Astrocyte of the cerebellum (primary cell): ENCODE measurements at regions not wholly inside any gene's neighbourhood (a gene's known extent, or its start where the extent isn't known, plus 50 kb on each side); places are given as distances from the start of the nearest gene placed in this dataset.

Experiments
- DNase-seq: peaks from one replicate; pipeline ENCODE4 v3.0.0-alpha.2; 2011; ENCODE audit warnings: low read depth
- H3K4me3 ChIP-seq: 2 replicates; pipeline ENCODE4 v1.5.1; 2011; ENCODE audit warnings: mild to moderate bottlenecking, low read depth, low read length, moderate library complexity
- in situ Hi-C: cut with HindIII; loops from 2 replicates; pipeline ENCODE4 v1.10.0; 2017; ENCODE audit warnings: low sequenced_read_pairs
- TF ChIP-seq, protein P1 (sequence below): IDR thresholded peaks from 2 replicates; pipeline ENCODE4 v1.5.1; 2012; ENCODE audit warnings: low read length, low read depth, moderate library complexity, mild to moderate bottlenecking; ENCODE audit errors: missing control alignments

DNA sequence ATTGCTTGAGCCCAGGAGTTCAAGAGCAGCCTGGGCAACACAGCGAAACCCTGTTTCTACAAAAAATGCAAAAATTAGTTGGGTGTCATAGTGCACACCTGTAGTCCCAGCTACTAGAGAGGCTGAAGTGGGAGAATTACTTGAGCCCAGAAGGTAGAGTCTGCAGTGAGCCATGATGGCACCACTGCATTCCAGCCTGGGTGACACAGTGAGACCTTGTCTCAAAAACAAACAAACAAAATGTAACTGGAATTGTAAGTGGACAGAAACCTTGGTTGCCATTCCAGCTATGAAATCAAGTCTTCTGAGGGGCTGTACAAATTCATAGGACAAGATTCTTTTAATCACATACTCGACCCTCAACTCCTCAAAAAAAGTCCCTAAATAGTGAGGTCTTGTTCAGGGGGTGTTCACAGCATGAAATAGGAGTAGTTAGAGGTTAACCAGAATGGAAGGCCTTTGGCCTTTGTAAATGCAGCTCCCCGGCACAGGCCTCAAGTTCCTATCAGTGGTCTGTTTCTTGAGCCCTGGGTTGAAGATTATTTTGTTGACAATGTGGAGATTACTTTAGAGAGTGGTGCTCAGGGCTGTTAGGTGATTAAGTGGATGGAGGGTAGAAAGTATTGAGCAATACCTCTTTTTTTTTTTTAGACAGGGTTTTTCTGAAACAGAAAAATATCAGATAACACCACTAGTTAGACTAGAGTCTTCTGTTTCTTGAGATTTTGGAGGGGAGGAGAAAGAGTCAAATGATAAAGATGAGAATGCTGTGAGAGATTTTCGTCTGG is 138.7 kb upstream of the ZNF648 start:
- no peak overlapping the region for H3K4me3 ChIP-seq
- DNase-seq: no peak
- in situ Hi-C loops: no loop called here
- TF ChIP-seq, protein P1, sequence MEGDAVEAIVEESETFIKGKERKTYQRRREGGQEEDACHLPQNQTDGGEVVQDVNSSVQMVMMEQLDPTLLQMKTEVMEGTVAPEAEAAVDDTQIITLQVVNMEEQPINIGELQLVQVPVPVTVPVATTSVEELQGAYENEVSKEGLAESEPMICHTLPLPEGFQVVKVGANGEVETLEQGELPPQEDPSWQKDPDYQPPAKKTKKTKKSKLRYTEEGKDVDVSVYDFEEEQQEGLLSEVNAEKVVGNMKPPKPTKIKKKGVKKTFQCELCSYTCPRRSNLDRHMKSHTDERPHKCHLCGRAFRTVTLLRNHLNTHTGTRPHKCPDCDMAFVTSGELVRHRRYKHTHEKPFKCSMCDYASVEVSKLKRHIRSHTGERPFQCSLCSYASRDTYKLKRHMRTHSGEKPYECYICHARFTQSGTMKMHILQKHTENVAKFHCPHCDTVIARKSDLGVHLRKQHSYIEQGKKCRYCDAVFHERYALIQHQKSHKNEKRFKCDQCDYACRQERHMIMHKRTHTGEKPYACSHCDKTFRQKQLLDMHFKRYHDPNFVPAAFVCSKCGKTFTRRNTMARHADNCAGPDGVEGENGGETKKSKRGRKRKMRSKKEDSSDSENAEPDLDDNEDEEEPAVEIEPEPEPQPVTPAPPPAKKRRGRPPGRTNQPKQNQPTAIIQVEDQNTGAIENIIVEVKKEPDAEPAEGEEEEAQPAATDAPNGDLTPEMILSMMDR: no peak

DNA sequence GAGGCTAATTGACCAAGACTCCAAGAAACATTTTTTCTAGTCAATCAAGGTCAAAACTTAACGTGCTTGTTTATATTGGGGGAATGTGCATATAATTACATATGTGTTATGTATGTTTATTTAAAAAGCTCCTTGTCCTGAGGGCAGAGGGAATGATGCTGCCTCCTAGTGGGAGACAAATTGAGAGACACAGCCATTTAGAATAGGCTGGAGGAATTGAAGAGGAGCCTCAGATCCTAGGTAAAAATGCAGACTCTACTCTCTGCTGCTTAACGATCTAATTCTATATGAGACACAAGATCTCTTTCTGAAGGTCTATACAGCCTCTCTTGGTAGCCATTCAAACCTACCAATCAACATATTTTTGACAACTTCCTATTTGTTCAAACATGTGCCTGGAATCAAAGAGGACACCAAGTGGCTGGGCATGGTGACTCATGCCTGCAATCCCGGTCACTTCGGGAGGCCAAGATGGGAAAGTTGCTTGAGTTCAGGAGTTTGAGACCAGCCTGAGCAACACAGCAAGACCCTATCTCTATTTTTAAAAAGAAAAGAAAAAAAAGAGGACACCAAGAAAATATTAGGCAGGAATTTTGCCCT is 136.6 kb upstream of the ZNF648 start:
- in situ Hi-C loops: no loop called here
- H3K4me3 ChIP-seq: no peak overlapping the region
- DNase-seq: no peak
- TF ChIP-seq, protein P1: peak; percentile 19

DNA sequence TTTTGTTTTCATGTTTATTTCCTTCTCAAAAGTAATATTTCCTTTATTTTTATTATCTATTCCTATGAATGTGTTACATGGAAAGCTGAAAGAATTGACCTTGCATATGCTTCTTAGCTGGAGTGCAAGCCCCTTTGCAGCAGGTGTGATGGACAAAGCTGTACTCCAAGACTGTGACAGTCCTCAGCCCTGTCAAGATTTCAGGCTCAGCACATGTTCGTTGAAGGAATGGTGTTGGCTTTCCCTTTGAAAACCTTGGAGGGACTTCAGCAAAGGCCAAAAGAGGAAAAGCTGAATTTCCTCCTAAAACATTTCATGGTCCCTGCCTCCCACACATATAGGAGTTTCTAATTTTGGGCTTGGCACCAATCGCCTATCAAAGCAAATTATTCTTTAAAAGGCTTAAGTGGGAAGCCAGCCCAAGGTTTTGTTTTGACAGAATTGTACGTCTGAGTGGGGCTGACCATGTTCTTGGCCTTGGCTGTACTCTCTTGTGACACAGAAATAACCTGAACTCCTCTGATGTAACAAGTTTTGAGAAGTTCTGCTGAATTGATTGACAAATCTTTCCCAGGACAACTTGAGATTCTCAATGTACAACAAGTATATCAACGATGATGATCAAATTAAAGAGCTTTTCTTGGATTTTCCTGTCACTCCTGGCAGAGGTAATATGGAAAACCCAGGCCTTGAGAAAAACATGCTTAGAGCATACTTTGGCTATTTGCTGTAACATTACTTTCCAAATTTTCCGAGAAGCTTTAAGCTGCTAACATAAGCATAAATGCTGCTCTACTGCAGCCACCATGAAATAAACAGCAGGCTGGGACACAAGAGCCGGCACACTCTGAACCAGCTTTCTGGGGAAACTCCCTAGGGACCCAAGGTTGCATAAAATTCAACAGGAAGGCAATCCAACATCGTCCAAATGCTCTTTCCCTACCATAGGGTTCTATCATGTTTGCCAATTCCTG is 135.7 kb upstream of the ZNF648 start:
- in situ Hi-C loops: no loop called here
- TF ChIP-seq, protein P1: no peak
- no peak for DNase-seq
- no peak overlapping the region for H3K4me3 ChIP-seq

DNA sequence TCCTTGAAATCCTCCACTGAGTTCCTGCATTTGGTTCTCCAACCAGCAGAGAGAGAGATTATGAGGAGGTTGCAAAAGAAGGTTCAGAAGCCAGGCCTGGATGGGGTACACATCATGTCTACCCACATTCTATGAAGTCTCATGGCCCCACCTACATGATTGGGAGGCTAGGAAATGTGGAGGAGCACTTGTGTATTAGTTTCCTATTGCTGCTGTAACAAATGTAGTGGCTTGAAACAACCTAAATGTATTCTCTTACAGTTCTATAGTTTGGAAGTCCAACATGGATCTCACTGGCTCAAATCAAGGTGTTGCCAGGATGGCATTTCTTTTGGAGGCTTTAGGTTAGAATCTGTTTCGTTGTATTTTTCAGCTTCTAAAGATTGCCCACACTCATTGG is 134.2 kb upstream of the ZNF648 start:
- in situ Hi-C loops: no loop called here
- no peak overlapping the region for H3K4me3 ChIP-seq
- TF ChIP-seq, protein P1: no peak
- no peak for DNase-seq

DNA sequence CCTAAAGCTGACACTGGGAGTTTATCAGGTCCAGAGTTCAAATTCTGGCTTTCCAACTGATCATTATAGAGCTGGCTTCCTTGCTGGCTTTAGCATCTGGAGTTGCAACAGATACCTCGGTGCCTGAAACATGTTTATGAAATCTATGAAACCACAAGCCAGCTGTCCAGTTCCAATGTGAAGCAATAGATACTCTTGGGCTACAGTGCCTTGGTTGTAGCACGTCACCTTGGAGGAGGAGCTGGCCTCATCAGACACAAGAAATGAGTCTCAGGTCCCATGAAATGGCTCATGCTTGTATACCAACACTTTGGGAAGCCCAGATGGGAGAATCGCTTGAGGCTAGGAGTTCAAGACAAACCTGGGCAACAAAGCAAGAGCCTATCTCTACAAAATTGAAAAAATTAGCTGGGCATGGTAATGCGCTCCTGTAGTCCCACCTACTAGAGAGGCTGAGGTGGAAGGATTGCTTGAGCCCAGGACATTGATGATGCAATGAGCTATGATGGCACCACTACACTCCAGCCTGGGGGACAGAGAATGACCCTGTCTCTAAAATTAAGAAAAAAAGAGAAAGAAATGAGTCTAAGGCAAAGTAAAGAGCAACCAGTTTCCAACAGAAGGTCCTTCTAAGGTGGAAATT is 132.5 kb upstream of the ZNF648 start:
- no peak overlapping the region for H3K4me3 ChIP-seq
- TF ChIP-seq, protein P1: no peak
- in situ Hi-C loops: no loop called here
- DNase-seq: no peak

DNA sequence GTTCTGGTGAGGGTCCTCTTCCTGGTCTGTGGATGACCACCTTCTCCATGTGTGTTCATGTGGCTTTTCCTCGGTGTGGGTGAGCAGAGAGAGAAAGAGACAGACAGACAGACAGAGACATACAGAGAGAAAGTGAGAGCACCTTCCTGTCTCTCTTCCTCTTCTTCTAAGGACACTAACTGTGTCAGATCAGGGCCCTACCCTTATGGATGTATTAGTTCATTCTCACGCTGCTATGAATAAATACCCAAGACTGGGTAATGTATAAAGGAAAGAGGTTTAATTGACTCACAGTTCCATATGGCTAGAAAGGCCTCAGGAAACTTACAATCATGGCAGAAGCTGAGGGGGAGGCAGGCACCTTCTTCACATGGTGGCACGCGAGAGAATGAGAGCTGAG is 131.5 kb upstream of the ZNF648 start:
- in situ Hi-C loops: no loop called here
- TF ChIP-seq, protein P1: no peak
- DNase-seq: no peak
- no peak overlapping the region for H3K4me3 ChIP-seq
